Pancreas (tissue), 10 donors: ENCODE measurements at regions not wholly inside any gene's neighbourhood (a gene's known extent, or its start where the extent isn't known, plus 50 kb on each side); places are given as distances from the start of the nearest gene placed in this dataset.
"Not testable (repeated sequence)": the region's sequence is repeated elsewhere in the genome, so short reads cannot be mapped to it uniquely, and the experiment has no call there.

ENCODE experiments used
- ATAC-seq, 4 donors: fragments of 200-7000 bp; cut with Tn5 transposase; one replicate each; pipeline versions ENCODE4 v1.8.0 to v1.9.1; 2020; ENCODE audit warnings: mild to moderate bottlenecking in 4 of 4, moderate library complexity in 4 of 4
- DNase-seq, 6 donors: peaks; one replicate each; pipeline ENCODE4 v3.0.0-alpha.2; 2020
- FAIRE-seq: peaks from 2 replicates; lab custom pipeline; 2012; peaks lifted over from hg19 to GRCh38; lab: Jason Lieb, UNC
- H3K27ac ChIP-seq, 4 donors: fragments of 200-600 bp; sonication (generic); 1 replicate in 3 of 4; 2 replicates in 1 of 4; pipeline versions ENCODE4 v1.5.0 to v1.8.0; 2020
- H3K27me3 ChIP-seq, 4 donors: fragments of 200-600 bp; one replicate each; pipeline ENCODE4 v1.8.0; 2021
- H3K36me3 ChIP-seq, 3 donors: fragments of 200-600 bp; sonication (generic) in 1 of 3; one replicate each; pipeline versions ENCODE4 v1.5.0 to v1.8.0; 2020 to 2021
- H3K4me1 ChIP-seq, 3 donors: fragments of 200-600 bp; one replicate each; pipeline ENCODE4 v1.8.0; 2021
- H3K4me3 ChIP-seq, 4 donors: fragments of 200-600 bp; sonication (generic) in 2 of 4; one replicate each; pipeline versions ENCODE4 v1.5.0 to v1.8.0; 2020 to 2021
- H3K9me3 ChIP-seq, 4 donors: fragments of 200-600 bp; one replicate each; pipeline ENCODE4 v1.8.0; 2021
- WGBS, 2 donors: extraction: QIAGEN DNeasy Blood & Tissue Kit; methylation state at CpG; one replicate each; pipeline ENCODE4 v1.1.7; 2013; 5-methylcytosine and 5-hydroxymethylcytosine counted together
- intact Hi-C, 3 donors: fragments of 100-400 bp; cut with DNase I; formaldehyde crosslinking; loops; one replicate each; pipeline versions ENCODE4 v1.11.1 to v1.14.2; 2022
- TF ChIP-seq, protein P1 (sequence below), 4 donors: fragments of 200-600 bp; sonication (generic) in 3 of 4; IDR thresholded peaks; one replicate each; pipeline versions ENCODE4 v1.5.0 to v1.8.0; 2021; ENCODE audit warnings: antibody characterized with exemption in 4 of 4
- donor health status: healthy with polysubstance abuse.
- donor health status: DM: no; HTN: no; CAD: no; lungs with moderate emphysema.
- donor health status: DM: no; HTN: no; CAD: no.
- donor health status: control.
- donor health status: control.
- donor health status: Bipolar disorder and iron deficiency.
- donor health status: DM: yes; HTN: yes; CAD: no.
- donor health status: DM: no; HTN: no; CAD: no.
- donor health status: DM: no; HTN: no; CAD: no.
- donor health status: DM: yes; HTN: yes; CAD: no.

DNA sequence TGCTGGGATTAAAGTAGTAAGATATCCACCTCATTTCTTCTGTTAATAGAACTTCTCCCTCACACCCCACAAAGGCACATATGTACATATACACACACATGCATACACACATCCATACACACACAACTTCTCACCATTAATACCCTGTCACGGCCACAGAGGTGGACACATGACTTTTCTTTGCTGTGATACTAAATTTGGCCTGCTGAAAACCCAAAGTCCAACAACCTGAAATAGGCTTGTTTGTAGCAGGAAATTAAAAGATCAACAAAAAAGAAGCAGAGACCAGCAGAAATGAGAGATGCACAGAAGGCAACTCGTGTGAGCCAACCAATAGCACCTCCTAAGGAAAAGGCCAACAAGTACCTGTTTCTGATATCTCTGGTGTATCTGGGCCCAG is 128.7 kb upstream of the PCGF5 start:
- no peak overlapping the region for H3K4me3 ChIP-seq
- DNase-seq = no peak
- 87 to 93% methylated on average over 2 of the region's 2 CpGs for WGBS, 2 donors
- H3K4me1 ChIP-seq = no peaks in the 10 kb centered on the region
- no peak overlapping the region for H3K27ac ChIP-seq
- no peaks in the 10 kb centered on the region for H3K27me3 ChIP-seq
- intact Hi-C loops = no loop called here
- ATAC-seq = no peak
- H3K9me3 ChIP-seq = no peaks in the 10 kb centered on the region
- no peak for FAIRE-seq
- no peaks in the 10 kb centered on the region for H3K36me3 ChIP-seq
- TF ChIP-seq, protein P1, sequence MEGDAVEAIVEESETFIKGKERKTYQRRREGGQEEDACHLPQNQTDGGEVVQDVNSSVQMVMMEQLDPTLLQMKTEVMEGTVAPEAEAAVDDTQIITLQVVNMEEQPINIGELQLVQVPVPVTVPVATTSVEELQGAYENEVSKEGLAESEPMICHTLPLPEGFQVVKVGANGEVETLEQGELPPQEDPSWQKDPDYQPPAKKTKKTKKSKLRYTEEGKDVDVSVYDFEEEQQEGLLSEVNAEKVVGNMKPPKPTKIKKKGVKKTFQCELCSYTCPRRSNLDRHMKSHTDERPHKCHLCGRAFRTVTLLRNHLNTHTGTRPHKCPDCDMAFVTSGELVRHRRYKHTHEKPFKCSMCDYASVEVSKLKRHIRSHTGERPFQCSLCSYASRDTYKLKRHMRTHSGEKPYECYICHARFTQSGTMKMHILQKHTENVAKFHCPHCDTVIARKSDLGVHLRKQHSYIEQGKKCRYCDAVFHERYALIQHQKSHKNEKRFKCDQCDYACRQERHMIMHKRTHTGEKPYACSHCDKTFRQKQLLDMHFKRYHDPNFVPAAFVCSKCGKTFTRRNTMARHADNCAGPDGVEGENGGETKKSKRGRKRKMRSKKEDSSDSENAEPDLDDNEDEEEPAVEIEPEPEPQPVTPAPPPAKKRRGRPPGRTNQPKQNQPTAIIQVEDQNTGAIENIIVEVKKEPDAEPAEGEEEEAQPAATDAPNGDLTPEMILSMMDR (IDR thresholded peaks at IDR 0.05) = no peak

DNA sequence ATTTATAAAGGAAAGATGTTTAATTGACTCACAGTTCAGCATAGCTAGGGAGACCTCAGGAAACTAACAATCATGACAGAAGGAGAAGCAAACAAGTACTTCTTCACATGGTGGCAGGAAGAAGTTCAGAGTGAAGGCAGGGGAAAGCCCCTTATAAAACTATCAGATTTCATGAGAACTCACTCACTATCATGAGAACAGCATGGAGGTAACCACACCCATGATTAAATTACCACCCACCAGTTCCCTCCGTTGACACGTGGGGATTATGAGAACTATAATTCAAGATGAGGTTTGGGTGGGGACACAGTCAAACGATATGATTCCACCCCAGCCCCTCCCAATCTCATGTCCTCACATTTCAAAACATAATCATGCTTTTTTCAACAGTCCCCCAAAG is 124.2 kb upstream of the PCGF5 start:
- DNase-seq (no peak), FAIRE-seq (no peak), ATAC-seq (no peak)
- TF ChIP-seq, protein P1 (IDR thresholded peaks at IDR 0.05) = no peak
- H3K36me3 ChIP-seq = no peaks in the 10 kb centered on the region
- no peaks in the 10 kb centered on the region for H3K27me3 ChIP-seq
- intact Hi-C loops = no loop called here
- no peak overlapping the region for H3K27ac ChIP-seq
- no peaks in the 10 kb centered on the region for H3K4me1 ChIP-seq
- no peaks in the 10 kb centered on the region for H3K9me3 ChIP-seq
- WGBS, 2 donors = 67% methylated on average over 3 of the region's 3 CpGs
- H3K4me3 ChIP-seq = no peak overlapping the region

DNA sequence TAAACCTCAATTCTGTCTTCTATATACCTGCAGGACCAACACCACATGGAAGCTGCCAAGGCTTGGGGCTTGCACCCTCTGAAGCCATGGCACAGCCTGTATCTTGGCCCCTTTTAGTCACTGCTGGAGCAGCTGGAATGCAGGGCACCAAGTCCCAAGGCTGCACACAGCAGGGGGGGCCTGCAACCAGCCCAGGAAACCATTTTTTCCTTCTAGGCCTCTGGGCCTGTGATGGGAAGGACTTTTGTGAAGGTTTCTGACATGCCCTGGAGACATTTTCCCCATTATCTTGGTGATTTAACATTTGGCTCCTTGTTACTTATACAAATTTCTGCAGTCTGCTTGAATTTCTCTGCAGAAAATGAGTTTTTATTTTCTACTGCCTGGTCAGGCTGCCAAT is 123.2 kb upstream of the PCGF5 start:
- Histone ChIP-seq H3K36me3 (no peaks in the 10 kb centered on the region), H3K27me3 (no peaks in the 10 kb centered on the region), H3K4me1 (no peaks in the 10 kb centered on the region), H3K4me3 (no peak overlapping the region), H3K9me3 (no peaks in the 10 kb centered on the region), H3K27ac (no peak overlapping the region)
- FAIRE-seq (no peak), DNase-seq (no peak), ATAC-seq (no peak)
- intact Hi-C loops = no loop called here
- TF ChIP-seq, protein P1 (IDR thresholded peaks at IDR 0.05) = no peak

DNA sequence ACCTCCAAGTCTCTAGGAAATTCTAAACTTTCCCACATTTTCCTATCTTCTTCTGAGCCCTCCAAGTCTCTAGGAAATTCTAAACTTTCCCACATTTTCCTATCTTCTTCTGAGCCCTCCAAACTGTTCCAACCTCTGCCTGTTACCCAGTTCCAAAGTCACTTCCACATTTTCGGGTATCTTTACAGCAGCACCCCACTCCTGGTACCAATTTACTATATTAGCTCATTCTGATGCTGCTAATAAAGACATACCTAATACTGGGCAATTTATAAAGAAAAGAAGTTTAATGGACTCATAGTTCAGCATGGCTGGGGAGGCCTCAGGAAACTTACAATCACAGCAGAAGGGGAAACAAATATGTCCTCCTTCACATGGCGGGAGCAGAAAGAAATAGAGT is 122.4 kb upstream of the PCGF5 start:
- H3K27ac ChIP-seq, ATAC-seq, H3K27me3 ChIP-seq, H3K4me3 ChIP-seq, FAIRE-seq, H3K9me3 ChIP-seq, H3K4me1 ChIP-seq, intact Hi-C loops, DNase-seq, H3K36me3 ChIP-seq: not testable (repeated sequence)
- WGBS, 2 donors = 92 to 93% methylated on average over 2 of the region's 2 CpGs

DNA sequence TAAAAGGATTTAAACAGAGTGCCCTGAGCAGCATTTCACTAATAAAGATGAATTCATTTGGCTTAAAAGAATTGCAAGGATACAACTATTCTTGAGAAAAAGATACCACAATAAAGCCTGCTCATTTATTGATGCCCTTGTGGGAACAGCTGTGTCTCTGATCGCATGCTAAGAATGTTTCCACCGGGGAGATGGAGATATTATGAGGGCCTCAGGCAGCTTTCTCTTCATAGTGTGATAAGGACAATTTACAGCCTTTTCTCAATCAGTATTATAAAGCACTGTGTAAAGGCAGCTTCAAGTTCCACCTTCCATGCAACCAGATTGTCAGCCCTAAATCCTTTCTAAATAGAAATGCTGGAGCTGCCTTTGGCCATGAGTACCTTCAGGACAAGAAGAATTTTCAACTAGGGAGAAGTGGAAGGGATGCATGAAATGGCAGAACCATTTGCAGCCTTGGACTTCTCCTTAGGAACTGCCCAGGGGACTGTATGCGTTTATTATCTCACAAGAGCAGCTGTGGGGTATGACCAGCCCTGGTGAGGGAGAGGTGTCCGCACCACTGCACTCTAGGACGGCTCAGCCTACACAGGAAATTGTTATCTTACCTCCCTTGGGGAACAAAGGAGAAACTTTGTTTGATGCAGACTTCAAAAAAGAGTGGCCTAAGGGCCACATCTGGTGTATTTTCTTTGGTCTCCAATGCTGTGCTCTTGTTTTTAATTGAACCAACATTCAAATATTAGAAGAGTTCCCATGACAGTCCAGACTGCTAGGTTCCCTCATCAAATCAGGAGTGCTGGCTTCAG is 116.9 kb upstream of the PCGF5 start:
- Histone ChIP-seq H3K4me3 (no peak overlapping the region), H3K36me3 (no peaks in the 10 kb centered on the region), H3K9me3 (no peaks in the 10 kb centered on the region), H3K27ac (no peak overlapping the region), H3K4me1 (no peaks in the 10 kb centered on the region), H3K27me3 (no peaks in the 10 kb centered on the region)
- ATAC-seq = no peak
- WGBS, 2 donors = 56 to 67% methylated on average over 5 of the region's 5 CpGs
- no peak for FAIRE-seq
- TF ChIP-seq, protein P1 (IDR thresholded peaks at IDR 0.05) = no peak
- intact Hi-C loops = no loop called here
- DNase-seq = no peak
